SH-SY5Y (cell line): ENCODE measurements at regions not wholly inside any gene's neighbourhood (a gene's known extent, or its start where the extent isn't known, plus 50 kb on each side); places are given as distances from the start of the nearest gene placed in this dataset.

Experiments
- GATA2 ChIP-seq: IDR thresholded peaks from 2 replicates; pipeline ENCODE4 v1.6.1; 2011; ENCODE audit warnings: mild to moderate bottlenecking, low read depth, low read length
- GATA3 ChIP-seq: IDR thresholded peaks from 2 replicates; pipeline ENCODE4 v1.6.1; 2011; ENCODE audit warnings: low read depth, mild to moderate bottlenecking, low read length, moderate library complexity

GRCh38 chr14:54117924-54118323 is 161.3 kb upstream of the BMP4 start:
- TF ChIP-seq GATA2, result no peak
- TF ChIP-seq GATA3, result no peak
